ENCODE measurements at regions not wholly inside any gene's neighbourhood (a gene's known extent, or its start where the extent isn't known, plus 50 kb on each side); places are given as distances from the start of the nearest gene placed in this dataset.
A peak's percentile ranks its signal among the peaks of the same experiment; 100 is the strongest.

DNA sequence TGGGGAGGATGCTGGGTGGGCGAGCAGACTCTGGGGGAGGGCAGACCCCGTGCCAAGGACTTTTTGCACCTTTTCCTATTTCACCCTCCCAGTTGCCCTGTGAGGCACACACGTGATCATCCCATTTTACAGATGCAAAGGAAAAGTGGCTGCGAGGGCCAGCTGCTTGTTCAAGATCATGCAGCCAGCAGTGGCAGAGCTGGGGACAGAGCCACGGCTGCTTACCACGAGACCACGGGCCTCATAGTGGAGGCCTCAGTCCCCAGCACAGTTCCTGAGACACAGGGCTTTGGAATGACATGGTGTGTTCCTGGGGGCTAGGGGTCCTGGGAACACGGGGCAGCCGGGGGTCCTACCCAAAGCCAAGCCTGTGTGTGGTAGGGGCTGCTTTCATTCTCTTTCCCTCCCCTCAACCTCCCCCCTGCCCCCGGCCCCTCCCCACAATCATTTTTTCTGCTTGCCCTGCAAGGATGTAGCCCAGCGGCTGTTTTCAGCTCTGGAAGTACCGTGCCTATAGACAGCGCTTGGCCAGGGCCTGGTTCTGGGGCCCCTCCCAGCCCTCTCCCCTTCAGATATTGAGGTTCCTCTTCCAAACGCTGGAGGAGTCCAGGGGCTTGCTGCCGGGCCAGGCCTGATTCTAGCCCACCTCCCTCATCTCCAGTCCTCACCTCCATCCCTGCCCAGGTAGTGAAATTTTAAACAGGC is 58.5 kb upstream of the IER5L start:
- Histone ChIP-seq H4K5ac (ENCODE audit: insufficient read length, low read depth, low read length) (no peak overlapping the region), H3K4me1 (replicated peaks in 1 of 4; ENCODE audit: control insufficient read depth in 3 of 4, insufficient read depth in 4 of 4, low read length in 3 of 4) (peaks cover 0 to 10% (median 4%) of the 10 kb centered on the region in 4 experiments; a peak in 5 of 7 replicates), H3K27me3 (replicated peaks in 1 of 4; ENCODE audit: control insufficient read depth in 3 of 4, extremely low read depth in 1 of 4, insufficient read depth in 3 of 4, low read length in 3 of 4) (no peaks in the 10 kb centered on the region), H3K23me2 (ENCODE audit: low read depth, low read length) (peaks cover 9% of the 10 kb centered on the region; the same call in 1 of the 2 replicates), H3K18ac (ENCODE audit: extremely low read depth, low read length) (no peak overlapping the region), H3K27ac (ENCODE audit: low read depth, low read length) (no peak overlapping the region), H3K4me3 (ENCODE audit: extremely low read depth in 1 of 4, insufficient read depth in 2 of 4, low read depth in 3 of 4, low read length in 4 of 4) (no peak overlapping the region), H3K4ac (replicated peaks; ENCODE audit: insufficient read length, low read depth, low read length) (no peak overlapping the region), H4K20me1 (replicated peaks in 1 of 2; ENCODE audit: control insufficient read depth in 1 of 2, insufficient read depth in 2 of 2, low read length in 2 of 2) (peaks cover 0 to 3% of the 10 kb centered on the region in 2 experiments), H2AK5ac (ENCODE audit: low read depth, low read length) (no peak overlapping the region), H3K36me3 (ENCODE audit: control insufficient read depth in 2 of 4, insufficient read depth in 4 of 4, low read length in 3 of 4) (no peaks in the 10 kb centered on the region), H2BK5ac (ENCODE audit: low read depth, low read length) (no peak overlapping the region), H2AFZ (ENCODE audit: low read length) (no peak overlapping the region), H2BK15ac (ENCODE audit: low read length) (no peak overlapping the region), H3K4me2 (ENCODE audit: insufficient read depth in 1 of 2, low read depth in 2 of 2, low read length in 2 of 2) (peak overlapping the region; percentile 20 to 32; a peak in 1 of 4 replicates), H2BK20ac (ENCODE audit: low read length) (no peak overlapping the region), H3K79me1 (ENCODE audit: low read depth, low read length) (no peaks in the 10 kb centered on the region), H3K14ac (ENCODE audit: insufficient read length) (no peak overlapping the region), H2BK12ac (ENCODE audit: low read depth, low read length) (no peak overlapping the region), H4K8ac (ENCODE audit: extremely low read depth, insufficient read depth, low read length) (peak overlapping the region; percentile 28), H4K91ac (replicated peaks; ENCODE audit: insufficient read length, low read length) (no peak overlapping the region), H3K9me3 (ENCODE audit: insufficient read depth in 2 of 2, low read depth in 1 of 2, low read length in 1 of 2) (no peaks in the 10 kb centered on the region), H2BK120ac (replicated peaks; ENCODE audit: low read depth, low read length) (no peak overlapping the region), H3K9ac (replicated peaks in 1 of 4; ENCODE audit: extremely low read depth in 1 of 4, low read depth in 3 of 4, low read length in 3 of 4) (no peak overlapping the region), H3K23ac (ENCODE audit: insufficient read length) (no peak overlapping the region), H3K56ac (replicated peaks; ENCODE audit: insufficient read length, low read depth, low read length) (no peak overlapping the region), H3K79me2 (ENCODE audit: control insufficient read depth in 1 of 2, insufficient read depth in 2 of 2, low read length in 2 of 2) (no peaks in the 10 kb centered on the region)
- 83% methylated on average over 13 of the region's 15 CpGs; no CpG with 5 or more reads in 1 of the 2 experiments for WGBS, 2 experiments (ENCODE audit: extremely low coverage in 1 of 2, insufficient coverage in 1 of 2, insufficient read length in 1 of 2, insufficient replicate concordance in 2 of 2, low coverage in 1 of 2, low lambda C conversion rate in 2 of 2, missing lambda C conversion rate in 1 of 2)
- CTCF ChIA-PET (ENCODE audit: partially characterized antibody), result interaction anchor here (0.6 to 3.1 kb wide), 9 partner anchors 7 to 1634 kb away, joined by 3 to 14 read pairs (median 4); no protein-coding TSS in a partner anchor
- DNase-seq (ENCODE audit: low read depth in 1 of 2, low spot score in 2 of 2), result no peak
- POLR2A ChIA-PET (ENCODE audit: partially characterized antibody), result interaction anchor here (1.3 to 1.8 kb wide), 2 partner anchors 9 to 58 kb away, joined by 3 to 7 read pairs; no protein-coding TSS in a partner anchor
- no peak for FAIRE-seq
